AG09309 (cell line): ENCODE measurements at regions not wholly inside any gene's neighbourhood (a gene's known extent, or its start where the extent isn't known, plus 50 kb on each side); places are given as distances from the start of the nearest gene placed in this dataset.

Source experiments
- DNase-seq: peaks from one replicate; pipeline ENCODE4 v3.0.0-alpha.2; 2010; ENCODE audit warnings: low read depth
- H3K4me3 ChIP-seq: 2 replicates; pipeline ENCODE4 v1.5.1; 2011; ENCODE audit warnings: mild to moderate bottlenecking, low read depth, low read length, moderate library complexity; ENCODE audit not compliant: control insufficient read depth
- TF ChIP-seq, protein P1 (sequence below): IDR thresholded peaks from 2 replicates; pipeline ENCODE4 v1.5.1; 2011; ENCODE audit warnings: mild to moderate bottlenecking, low read depth, low read length, inconsistent platforms; ENCODE audit not compliant: insufficient read depth, control insufficient read depth; ENCODE audit errors: missing control alignments

DNA sequence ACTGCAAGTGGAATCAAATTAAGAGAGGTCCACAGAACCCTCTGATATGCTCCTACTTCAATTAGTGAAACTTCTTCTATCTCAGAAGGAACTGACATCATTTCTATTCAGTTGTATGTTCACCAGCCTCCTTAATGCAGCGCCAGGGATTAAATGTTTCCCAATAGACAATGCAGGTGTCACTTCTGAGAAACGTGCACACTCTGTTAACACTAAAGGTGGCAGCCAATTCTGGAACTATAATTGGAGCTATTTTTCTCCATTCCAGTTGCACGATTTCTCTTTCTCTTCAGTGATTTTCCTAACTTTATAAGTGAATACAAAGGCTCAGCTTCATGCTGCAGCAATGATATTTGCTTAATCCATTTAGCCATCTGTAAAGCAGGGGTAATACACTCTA is 821.9 kb downstream of the TDRD15 start:
- no peak for DNase-seq
- no peak overlapping the region for H3K4me3 ChIP-seq
- TF ChIP-seq, protein P1, sequence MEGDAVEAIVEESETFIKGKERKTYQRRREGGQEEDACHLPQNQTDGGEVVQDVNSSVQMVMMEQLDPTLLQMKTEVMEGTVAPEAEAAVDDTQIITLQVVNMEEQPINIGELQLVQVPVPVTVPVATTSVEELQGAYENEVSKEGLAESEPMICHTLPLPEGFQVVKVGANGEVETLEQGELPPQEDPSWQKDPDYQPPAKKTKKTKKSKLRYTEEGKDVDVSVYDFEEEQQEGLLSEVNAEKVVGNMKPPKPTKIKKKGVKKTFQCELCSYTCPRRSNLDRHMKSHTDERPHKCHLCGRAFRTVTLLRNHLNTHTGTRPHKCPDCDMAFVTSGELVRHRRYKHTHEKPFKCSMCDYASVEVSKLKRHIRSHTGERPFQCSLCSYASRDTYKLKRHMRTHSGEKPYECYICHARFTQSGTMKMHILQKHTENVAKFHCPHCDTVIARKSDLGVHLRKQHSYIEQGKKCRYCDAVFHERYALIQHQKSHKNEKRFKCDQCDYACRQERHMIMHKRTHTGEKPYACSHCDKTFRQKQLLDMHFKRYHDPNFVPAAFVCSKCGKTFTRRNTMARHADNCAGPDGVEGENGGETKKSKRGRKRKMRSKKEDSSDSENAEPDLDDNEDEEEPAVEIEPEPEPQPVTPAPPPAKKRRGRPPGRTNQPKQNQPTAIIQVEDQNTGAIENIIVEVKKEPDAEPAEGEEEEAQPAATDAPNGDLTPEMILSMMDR: no peak

DNA sequence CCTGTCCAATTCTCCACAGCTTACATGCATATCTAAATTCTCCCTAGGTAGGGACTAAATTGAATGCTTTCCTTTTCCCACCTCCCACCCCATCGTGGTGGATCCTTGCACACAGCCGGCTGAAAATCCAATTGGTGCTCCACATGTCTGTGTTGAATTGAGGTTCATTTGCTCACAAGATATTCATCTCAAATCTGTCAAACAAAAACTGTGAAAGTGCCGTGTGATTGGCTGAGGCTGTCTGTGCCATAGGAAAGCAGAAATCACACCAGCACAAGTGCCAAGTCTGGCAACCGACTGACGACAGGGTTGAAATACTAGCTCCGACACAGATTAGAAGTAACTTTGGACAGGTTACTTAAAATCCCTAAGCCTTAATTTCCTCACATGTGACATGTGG is 823.3 kb downstream of the TDRD15 start:
- DNase-seq: no peak
- H3K4me3 ChIP-seq: no peak overlapping the region
- TF ChIP-seq, protein P1: no peak

DNA sequence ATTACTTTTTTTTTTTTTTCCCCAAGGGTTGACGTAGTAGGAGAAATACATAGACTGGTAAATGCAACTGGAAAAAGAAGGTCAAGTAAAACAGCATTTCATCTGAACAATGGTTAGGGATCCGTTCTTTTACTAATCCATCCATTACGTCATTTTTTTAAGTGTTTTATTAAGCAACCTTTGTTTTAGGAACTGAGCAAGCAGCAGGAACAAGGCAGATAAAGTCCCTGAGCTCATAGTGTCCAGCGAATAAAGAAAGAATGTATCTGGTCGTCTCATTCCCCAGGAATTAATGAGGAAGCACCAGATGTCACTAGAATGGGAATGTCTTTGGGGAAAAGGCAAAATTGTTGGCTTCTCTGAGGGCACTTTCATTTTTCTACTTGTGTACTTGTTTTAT is 842.4 kb downstream of the TDRD15 start:
- no peak for DNase-seq
- TF ChIP-seq, protein P1: no peak
- H3K4me3 ChIP-seq: no peak overlapping the region

DNA sequence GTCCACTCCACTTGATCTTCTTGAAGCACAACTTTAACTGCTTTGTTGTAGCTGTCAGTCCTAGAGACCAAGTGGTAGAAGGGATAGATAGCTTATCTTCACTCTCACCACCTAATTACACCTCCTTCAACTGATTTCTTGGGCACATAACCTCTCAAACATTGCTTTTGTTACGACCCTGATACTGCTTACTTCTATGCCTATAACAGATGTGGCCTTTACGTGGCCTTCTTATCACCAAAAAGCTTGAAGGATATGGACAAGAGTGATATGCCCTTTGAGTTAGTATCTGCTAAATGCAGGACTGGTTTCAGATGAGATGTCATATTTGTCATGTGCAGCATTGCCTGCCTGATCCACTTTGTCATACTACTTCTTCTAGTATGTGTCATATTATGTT is 847.2 kb downstream of the TDRD15 start:
- TF ChIP-seq, protein P1: no peak
- DNase-seq: no peak

DNA sequence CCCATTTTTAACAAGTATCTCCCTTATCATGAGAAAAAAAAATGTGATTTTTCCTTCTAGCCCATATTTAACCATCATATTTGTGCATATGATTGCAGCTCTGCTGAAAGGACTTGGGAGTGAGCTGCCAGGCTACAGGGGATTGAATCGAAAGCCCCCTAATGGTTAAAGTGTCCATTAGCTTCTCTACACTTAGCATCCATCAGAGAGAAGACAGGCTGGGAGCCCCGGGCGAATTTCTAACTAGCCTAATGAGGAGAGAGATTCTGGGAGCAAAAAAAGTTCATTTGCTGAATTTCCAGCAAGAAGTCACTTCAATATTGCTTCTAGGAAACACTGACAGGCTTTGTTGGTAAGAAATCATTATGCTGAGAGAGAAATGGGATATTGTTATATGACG is 848.8 kb downstream of the TDRD15 start:
- H3K4me3 ChIP-seq: no peak overlapping the region
- TF ChIP-seq, protein P1: no peak
- no peak for DNase-seq

More for the DNA sequence above, 847.2 kb downstream of the TDRD15 start:
- H3K4me3 ChIP-seq: no peak overlapping the region

DNA sequence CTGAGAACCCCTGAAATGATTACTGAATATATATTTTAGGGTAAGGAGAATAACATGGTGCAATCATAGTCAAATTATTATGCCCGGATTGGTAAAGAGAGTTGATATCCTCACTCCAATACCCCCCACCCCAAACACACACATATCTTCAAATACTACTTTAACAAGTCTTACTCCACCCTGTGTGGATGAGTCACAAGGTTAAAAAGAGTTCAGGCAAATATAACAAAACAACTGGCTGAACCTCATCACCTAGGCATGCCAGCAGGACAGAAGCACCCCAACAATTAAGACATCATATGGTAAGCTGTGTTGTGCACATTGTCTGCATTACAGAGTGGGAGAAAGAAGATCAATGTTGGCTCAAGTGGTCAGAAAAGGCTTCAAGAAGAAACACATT is 857.4 kb downstream of the TDRD15 start:
- TF ChIP-seq, protein P1: no peak
- no peak for DNase-seq

DNA sequence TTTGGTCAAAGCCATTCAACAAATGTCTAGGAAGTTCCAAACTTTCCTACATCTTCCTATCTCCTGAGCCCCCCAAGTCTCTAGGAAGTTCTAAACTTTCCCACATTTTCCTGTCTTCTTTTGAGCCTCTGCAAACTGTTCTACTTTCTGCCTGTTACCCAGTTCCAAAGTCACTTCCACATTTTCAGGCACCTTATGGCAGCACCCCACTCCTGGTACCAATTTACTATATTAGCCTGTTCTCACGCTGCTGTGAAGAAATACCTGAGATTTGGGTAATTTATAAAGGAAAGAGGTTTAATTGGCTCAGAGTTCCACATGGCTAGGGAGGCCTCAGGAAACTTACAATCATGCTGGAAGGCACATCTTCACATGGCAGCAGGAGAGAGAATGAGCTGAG is 869.2 kb downstream of the TDRD15 start:
- TF ChIP-seq, protein P1: no peak
- no peak for DNase-seq
- H3K4me3 ChIP-seq: no peak overlapping the region

More for the DNA sequence above, 857.4 kb downstream of the TDRD15 start:
- no peak overlapping the region for H3K4me3 ChIP-seq
